WI38 (cell line): ENCODE measurements at regions not wholly inside any gene's neighbourhood (a gene's known extent, or its start where the extent isn't known, plus 50 kb on each side); places are given as distances from the start of the nearest gene placed in this dataset.

ENCODE experiments used
- H3K4me3 ChIP-seq: 2 replicates; pipeline ENCODE4 v1.5.1; 2011; ENCODE audit warnings: low read depth, mild to moderate bottlenecking, control low read depth, low read length
- CTCF ChIP-seq: IDR thresholded peaks from 2 replicates; pipeline ENCODE4 v1.5.1; 2012; ENCODE audit warnings: low read depth, mild to moderate bottlenecking, control low read depth, low read length

- no peak for TF ChIP-seq CTCF
Observed at GRCh38 chr5:10904862-10905432, 143.9 kb upstream of the DAP start.

GRCh38 chr5:10903786-10904560 is 142.9 kb upstream of the DAP start:
- no peak for TF ChIP-seq CTCF
- no peak overlapping the region for H3K4me3 ChIP-seq

More at GRCh38 chr5:10904862-10905432, 143.9 kb upstream of the DAP start:
- H3K4me3 ChIP-seq: no peak overlapping the region

- no peak overlapping the region for H3K4me3 ChIP-seq
- no peak for TF ChIP-seq CTCF
Observed at GRCh38 chr5:10902145-10902544, 141.1 kb upstream of the DAP start.

- TF ChIP-seq CTCF: no peak
- H3K4me3 ChIP-seq: no peak overlapping the region
Observed at GRCh38 chr5:10898514-10898913, 137.5 kb upstream of the DAP start.

GRCh38 chr5:10896016-10896415 is 135.0 kb upstream of the DAP start:
- TF ChIP-seq CTCF: no peak
- H3K4me3 ChIP-seq: no peak overlapping the region

GRCh38 chr5:10894445-10895054 is 133.5 kb upstream of the DAP start:
- no peak overlapping the region for H3K4me3 ChIP-seq
- TF ChIP-seq CTCF: no peak

GRCh38 chr5:10892911-10893215 is 131.8 kb upstream of the DAP start:
- TF ChIP-seq CTCF: no peak
- H3K4me3 ChIP-seq: no peak overlapping the region
